ENCODE measurements at regions not wholly inside any gene's neighbourhood (a gene's known extent, or its start where the extent isn't known, plus 50 kb on each side); places are given as distances from the start of the nearest gene placed in this dataset.

DNA sequence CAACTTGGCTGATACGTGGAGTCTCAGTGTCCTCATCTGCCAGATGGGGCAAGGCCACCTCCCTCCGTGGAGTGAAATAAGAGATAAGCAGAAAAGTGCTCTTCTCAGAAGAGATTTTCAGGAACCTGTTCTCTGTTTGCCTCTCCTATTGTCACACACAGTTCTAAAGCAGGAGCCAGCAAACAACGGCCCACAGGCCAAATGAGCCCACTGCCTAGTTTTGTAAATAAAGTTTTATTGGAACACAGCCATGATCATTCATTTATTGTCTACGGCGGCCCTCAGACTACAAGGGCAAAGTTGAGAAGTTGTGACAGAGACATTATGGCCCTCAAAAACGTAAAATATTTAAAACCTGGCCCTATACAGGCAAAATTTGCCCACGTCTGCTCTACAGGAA lies 256.8 kb upstream of the IGF1R start:
- DNase-seq, result no peak

DNA sequence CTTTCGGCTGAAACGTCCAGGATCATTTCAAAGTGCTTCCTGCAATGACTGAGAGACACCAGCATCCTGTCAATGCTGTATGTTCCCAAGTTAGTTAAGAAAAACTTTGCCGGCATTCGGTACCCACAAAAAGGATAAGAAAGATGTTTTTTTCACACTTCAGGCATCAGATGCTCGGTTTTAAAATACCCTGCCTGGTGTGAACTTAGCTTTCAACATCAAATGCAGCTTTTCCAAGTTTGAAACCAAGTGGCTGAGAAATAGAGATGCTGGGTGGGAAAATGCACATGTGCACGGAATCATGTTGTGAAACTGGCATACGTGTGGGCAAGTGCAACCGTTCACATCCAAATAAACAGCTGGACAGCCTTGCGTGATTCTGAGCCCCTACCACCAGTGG lies 254.9 kb upstream of the IGF1R start:
- no peak for DNase-seq

- no peak for DNase-seq
Measured at GRCh38 chr15:98394546-98394945, 253.8 kb upstream of the IGF1R start.

- DNase-seq, result no peak
Measured at GRCh38 chr15:98395974-98396610, 252.2 kb upstream of the IGF1R start.

DNA sequence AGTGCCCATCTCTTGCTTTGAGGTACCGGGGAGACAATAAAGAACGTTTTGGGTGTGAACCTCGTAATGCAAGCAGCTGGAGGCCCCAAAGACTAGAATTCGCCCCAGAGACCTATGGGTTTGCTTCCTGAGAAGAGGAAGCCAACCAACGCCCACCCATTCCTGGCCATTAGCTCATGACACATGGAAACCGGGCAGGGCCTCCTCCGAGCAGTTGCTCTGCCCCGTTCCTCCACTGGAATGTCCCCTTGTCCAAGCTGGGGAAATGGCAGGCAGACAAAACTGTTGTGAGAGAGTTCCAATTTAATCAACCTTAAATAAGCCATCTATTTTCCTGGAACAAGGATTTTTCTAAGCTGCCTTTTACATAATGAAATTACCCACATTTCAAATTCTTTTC lies 250.9 kb upstream of the IGF1R start:
- no peak for DNase-seq

- DNase-seq, result no peak
Measured at GRCh38 chr15:98398056-98398455, 250.3 kb upstream of the IGF1R start.

- no peak for DNase-seq
Measured at GRCh38 chr15:98398886-98399285, 249.5 kb upstream of the IGF1R start.

DNA sequence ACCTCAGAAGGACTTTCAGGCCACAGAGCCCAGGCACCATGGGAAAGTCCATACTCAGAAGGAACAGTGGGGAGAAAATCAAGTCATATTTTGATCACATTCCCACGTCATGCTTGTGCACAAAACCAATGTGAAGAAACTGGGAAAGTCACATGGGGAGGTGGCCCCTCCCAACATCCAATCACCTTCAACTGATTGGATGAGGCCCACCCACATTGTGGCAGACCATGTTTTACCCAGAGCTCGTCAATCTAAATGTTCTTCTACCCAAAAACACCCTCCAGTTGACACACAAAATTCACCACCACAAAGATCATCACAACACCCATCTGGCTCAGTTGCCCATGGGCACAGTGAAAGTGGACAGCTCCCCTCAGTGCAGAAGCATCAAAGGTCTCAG lies 248.2 kb upstream of the IGF1R start:
- no peak for DNase-seq

DNA sequence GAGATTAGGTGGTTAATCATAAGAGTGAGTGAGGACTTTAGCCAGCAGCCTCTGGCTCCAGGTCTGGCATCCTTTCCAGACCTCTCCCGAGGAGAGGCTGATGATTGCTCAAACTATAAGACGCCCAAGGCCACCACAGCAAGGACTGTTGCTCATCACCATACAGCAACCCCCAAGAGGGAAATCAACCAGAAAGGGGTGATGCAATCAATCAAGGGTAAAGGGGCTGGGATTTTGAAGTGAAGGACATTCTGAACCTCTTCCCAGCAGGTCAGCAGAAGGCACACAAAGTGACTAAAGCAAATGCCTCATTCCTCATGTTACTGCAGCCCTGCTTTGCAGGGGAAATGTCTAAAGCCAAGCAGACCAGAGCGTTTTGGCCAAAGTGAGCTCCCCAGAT lies 247.3 kb upstream of the IGF1R start:
- DNase-seq, result no peak

- no peak for DNase-seq
Measured at GRCh38 chr15:98402486-98402885, 245.9 kb upstream of the IGF1R start.

DNA sequence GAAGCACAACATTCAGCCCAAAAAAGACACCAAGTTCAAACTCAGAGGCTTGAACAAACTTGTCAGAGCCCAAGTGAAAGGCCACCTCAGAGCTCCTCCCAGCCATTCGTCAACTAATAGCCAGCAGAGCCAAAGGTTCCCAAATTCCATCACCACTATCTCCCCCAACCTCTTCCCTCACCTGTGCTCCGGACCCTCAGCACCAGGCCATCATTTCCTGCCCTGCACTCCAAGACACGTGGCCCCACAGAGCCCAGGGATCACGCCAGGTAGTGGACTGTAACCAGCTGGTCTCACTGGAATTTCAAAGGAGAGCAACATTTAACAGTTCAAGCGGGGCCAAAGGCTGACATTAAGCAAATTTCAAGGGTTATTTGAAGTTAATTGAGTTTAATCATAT lies 245.2 kb upstream of the IGF1R start:
- no peak for DNase-seq

- DNase-seq, result no peak
Measured at GRCh38 chr15:98403569-98403968, 244.8 kb upstream of the IGF1R start.

DNA sequence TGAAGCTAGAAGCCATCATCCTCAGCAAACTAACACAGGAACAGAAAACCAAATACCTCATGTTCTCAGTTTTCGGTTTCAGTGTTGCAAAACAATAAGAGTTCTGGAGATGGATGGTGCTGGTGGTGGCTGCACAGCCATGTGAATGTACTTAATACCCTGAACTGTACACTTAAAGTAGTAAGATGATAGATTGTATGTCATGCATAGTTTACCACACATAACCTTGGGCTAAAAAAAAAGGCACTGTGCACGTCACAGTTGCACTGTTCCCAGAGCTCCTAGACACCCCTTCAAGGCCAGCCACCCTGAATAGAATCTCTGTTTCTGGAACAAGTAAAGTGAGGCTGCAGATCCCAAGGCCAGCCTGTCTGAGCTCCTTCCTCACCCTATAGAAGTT lies 243.3 kb upstream of the IGF1R start:
- DNase-seq, result no peak

DNA sequence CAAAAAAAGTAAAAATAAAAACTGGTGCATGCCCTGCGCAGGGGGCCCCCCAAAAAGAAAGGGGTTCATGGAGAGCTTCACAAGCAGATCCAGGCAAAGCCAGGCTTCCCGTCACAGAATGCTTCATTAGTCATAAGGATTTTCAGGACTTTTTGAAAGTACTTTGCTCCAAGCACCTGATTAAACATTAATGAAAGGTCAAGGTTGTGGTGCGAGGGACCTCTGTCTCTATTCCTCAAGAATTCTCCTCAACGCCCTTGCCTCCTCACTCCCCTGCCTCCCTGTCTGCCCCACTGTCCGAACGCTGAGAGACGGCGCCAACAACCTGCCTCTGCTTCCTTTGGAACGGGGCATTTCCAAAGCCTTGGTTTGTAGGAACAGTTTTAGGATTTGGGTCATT lies 240.1 kb upstream of the IGF1R start:
- DNase-seq, result no peak

DNA sequence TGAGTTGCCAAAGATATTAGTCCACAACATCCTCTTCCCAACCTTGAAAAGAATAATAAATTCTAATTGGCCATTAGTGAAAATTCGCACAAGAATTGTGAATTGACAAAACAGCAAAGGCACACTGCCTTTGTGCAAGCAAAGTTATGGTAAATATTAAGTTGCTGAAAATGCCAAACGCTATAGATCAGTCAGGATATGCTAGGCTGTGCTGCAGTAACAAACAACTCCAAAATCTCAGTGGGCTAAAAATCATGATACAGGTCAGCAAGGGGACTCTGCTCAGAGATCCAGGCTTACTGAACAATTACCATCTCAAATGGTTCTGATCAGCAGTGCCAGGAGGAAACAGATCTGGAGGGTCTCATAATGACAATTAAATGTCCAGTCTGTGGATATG lies 238.0 kb upstream of the IGF1R start:
- DNase-seq, result no peak

- no peak for DNase-seq
Measured at GRCh38 chr15:98412852-98413251, 235.5 kb upstream of the IGF1R start.

DNA sequence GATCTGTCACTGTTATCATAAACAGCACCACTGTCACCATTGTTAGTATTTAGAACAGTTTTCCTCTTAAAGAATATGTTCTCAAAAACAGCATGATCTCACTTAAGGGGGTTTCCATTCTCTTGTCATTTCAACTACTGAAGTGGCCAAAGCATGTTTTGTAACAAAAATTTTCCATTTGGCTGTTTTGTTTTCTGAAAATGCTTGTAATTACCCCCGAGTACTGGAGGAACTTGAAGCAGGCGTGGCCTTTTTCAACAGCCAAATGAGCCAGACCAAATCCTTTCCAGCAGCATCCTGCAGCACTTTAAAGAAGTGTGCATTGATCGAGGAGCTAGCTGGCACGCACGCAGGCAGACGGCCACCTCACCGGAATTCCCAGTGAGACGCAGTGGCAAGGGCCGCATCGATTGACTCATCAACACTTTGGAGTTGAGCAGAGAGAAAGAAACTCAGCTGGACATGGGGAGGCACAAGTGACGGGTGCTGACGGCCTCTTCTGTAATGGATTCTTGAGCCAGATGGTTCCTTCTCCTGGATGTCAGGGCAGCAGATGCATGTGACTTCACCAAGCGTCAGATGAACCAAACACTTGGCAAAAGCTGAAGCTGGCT lies 234.3 kb upstream of the IGF1R start:
- DNase-seq, result no peak

- DNase-seq, result no peak
Measured at GRCh38 chr15:98416222-98416855, 232.0 kb upstream of the IGF1R start.

DNA sequence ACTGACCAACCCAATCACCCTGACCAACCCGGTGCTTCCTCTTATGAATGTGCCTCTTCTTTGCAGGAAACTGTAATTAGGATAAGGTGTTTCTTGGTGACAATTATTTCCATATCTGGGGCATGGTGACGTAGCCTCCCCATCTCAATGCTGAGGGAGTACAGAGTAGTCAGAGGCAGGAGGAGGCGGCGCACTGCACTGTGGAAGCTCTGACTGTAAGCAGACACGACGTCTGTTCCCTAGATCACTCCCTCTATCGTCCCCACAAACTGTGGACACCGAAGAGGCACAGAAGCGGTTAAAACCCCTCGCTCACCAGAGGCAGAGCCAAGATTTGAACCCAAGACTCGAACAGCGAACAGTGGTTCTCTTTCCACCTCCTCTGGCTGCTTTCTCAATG lies 231.0 kb upstream of the IGF1R start:
- no peak for DNase-seq

GRCh38 chr15:98418122-98418521 lies 230.2 kb upstream of the IGF1R start:
- DNase-seq, result no peak

DNA sequence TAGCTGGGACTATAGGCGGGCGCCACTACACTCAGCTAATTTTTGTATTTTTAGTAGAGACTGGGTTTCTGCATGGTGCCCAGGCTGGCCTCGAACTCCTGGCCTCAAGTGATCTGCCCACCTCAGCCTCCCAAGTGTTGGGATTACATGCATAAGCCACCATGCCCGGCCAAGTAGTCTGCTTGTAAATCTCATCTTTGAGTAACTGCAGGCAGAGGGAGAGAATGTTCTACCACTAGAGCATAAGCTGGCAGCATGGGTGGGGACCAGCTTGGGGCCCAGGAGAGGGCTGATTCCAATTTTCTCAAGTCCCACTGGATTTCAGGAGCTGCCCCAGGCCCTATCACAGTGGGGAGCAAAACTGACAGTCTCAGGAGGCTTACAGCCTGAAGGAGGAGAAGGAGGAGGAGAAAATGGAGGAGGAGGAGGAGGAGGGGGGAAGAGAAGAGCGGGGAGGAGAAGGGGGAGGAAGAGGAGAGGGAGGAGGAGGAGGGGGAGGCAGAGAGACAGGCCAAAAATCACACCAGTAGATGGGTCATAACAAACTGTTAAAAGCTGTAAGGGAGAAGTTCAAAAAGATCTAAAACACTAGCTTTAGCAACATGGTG lies 229.1 kb upstream of the IGF1R start:
- DNase-seq, result no peak

GRCh38 chr15:98420837-98421236 lies 227.5 kb upstream of the IGF1R start:
- no peak for DNase-seq

DNA sequence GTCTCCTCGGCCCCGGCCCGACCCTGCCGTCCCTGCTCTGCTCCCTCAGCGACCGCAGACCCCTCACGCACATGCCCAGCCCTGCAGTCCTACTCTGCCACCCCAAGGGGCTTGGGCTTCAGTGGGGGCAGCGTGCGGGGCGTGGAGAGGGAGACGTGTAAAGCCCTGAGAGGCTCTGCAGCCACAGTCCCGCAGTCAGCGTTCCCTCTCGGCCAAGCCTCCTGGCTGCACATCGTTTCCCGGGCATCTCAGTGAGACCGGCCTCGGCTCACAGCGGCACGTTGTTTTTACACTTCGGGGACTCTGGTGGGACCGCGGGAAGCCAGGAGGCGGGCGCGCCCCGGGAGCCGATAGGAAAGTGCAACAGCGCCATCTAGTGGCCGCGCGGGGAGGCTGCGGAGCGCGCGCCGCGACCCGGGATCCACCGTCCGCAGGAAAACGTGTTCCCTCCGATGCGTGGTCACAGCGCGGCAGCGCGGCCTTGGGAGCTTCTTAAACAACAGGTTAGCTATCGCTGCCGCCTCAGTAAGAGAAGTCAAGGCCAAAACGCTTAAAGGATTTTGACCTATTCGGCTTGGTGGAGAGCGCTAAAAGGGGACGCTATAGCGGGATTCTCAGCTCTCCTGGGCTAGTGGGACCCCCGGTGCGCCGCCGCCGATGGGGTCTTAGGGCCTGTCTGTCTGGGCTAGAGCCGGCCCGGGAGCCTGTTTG lies 226.8 kb upstream of the IGF1R start:
- peak; percentile 78 for DNase-seq

DNA sequence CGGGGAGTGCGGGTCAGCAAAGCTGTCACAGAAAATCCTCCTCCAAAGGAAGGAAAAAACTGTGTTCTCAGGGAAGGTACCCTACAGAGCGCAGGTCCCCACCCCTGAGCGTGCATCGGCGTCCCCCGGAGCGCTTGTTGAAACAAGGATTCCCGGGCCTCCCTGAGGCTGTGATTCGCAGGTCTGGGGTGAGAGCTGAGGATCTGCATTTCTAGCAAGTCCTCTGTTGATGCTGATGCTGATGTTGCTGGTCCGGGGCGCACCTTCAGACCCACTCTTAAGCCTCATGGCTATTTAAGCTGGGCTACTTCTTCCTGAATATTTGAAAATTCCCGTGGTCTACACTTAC lies 226.2 kb upstream of the IGF1R start:
- no peak for DNase-seq
